ENCODE measurements at regions not wholly inside any gene's neighbourhood (a gene's known extent, or its start where the extent isn't known, plus 50 kb on each side); places are given as distances from the start of the nearest gene placed in this dataset.

GRCh38 chr15:70354346-70354905 is 256.7 kb upstream of the TLE3 start:
- H3K9ac ChIP-seq (ENCODE audit: low read depth in 1 of 3, low read length in 3 of 3), result no peak overlapping the region
- no peaks in the 10 kb centered on the region for H3K9me3 ChIP-seq (ENCODE audit: control insufficient read depth in 3 of 3, low read length in 3 of 3)
- peaks cover 0 to 5% (median 3%) of the 10 kb centered on the region in 3 donors for H3K27me3 ChIP-seq (ENCODE audit: control insufficient read depth in 3 of 3, insufficient read depth in 3 of 3, low read length in 3 of 3)
- H3K27ac ChIP-seq (ENCODE audit: low read depth, low read length), result no peak overlapping the region
- no peaks in the 10 kb centered on the region for H3K36me3 ChIP-seq (ENCODE audit: control insufficient read depth in 3 of 3, insufficient read depth in 3 of 3, low read length in 3 of 3)
- H3K4me1 ChIP-seq (ENCODE audit: control insufficient read depth in 3 of 3, insufficient read depth in 3 of 3, low read length in 3 of 3), result no peaks in the 10 kb centered on the region
- no peak overlapping the region for H3K4me3 ChIP-seq (ENCODE audit: low read length in 3 of 3)

GRCh38 chr15:70353606-70354345 is 256.1 kb upstream of the TLE3 start:
- H3K27ac ChIP-seq (ENCODE audit: low read depth, low read length), result no peak overlapping the region
- no peaks in the 10 kb centered on the region for H3K9me3 ChIP-seq (ENCODE audit: control insufficient read depth in 3 of 3, low read length in 3 of 3)
- H3K9ac ChIP-seq (ENCODE audit: low read depth in 1 of 3, low read length in 3 of 3), result no peak overlapping the region
- H3K27me3 ChIP-seq (ENCODE audit: control insufficient read depth in 3 of 3, insufficient read depth in 3 of 3, low read length in 3 of 3), result peaks cover 0 to 5% (median 3%) of the 10 kb centered on the region in 3 donors
- no peak overlapping the region for H3K4me3 ChIP-seq (ENCODE audit: low read length in 3 of 3)
- no peaks in the 10 kb centered on the region for H3K4me1 ChIP-seq (ENCODE audit: control insufficient read depth in 3 of 3, insufficient read depth in 3 of 3, low read length in 3 of 3)
- no peaks in the 10 kb centered on the region for H3K36me3 ChIP-seq (ENCODE audit: control insufficient read depth in 3 of 3, insufficient read depth in 3 of 3, low read length in 3 of 3)

- Histone ChIP-seq H3K27ac (ENCODE audit: low read depth, low read length) (no peak overlapping the region), H3K27me3 (ENCODE audit: control insufficient read depth in 3 of 3, insufficient read depth in 3 of 3, low read length in 3 of 3) (peaks cover 0 to 5% (median 3%) of the 10 kb centered on the region in 3 donors), H3K36me3 (ENCODE audit: control insufficient read depth in 3 of 3, insufficient read depth in 3 of 3, low read length in 3 of 3) (no peaks in the 10 kb centered on the region), H3K4me1 (ENCODE audit: control insufficient read depth in 3 of 3, insufficient read depth in 3 of 3, low read length in 3 of 3) (no peaks in the 10 kb centered on the region), H3K9me3 (ENCODE audit: control insufficient read depth in 3 of 3, low read length in 3 of 3) (no peaks in the 10 kb centered on the region), H3K9ac (ENCODE audit: low read depth in 1 of 3, low read length in 3 of 3) (no peak overlapping the region), H3K4me3 (ENCODE audit: low read length in 3 of 3) (no peak overlapping the region)
Observed at GRCh38 chr15:70351941-70352774, 254.4 kb upstream of the TLE3 start.

- no peaks in the 10 kb centered on the region for H3K4me1 ChIP-seq (ENCODE audit: control insufficient read depth in 3 of 3, insufficient read depth in 3 of 3, low read length in 3 of 3)
- H3K27ac ChIP-seq (ENCODE audit: low read depth, low read length), result no peak overlapping the region
- H3K9me3 ChIP-seq (ENCODE audit: control insufficient read depth in 3 of 3, low read length in 3 of 3), result no peaks in the 10 kb centered on the region
- H3K9ac ChIP-seq (ENCODE audit: low read depth in 1 of 3, low read length in 3 of 3), result no peak overlapping the region
- H3K27me3 ChIP-seq (ENCODE audit: control insufficient read depth in 3 of 3, insufficient read depth in 3 of 3, low read length in 3 of 3), result peaks cover 0 to 5% (median 3%) of the 10 kb centered on the region in 3 donors
- no peak overlapping the region for H3K4me3 ChIP-seq (ENCODE audit: low read length in 3 of 3)
- no peaks in the 10 kb centered on the region for H3K36me3 ChIP-seq (ENCODE audit: control insufficient read depth in 3 of 3, insufficient read depth in 3 of 3, low read length in 3 of 3)
Observed at GRCh38 chr15:70351391-70351790, 253.7 kb upstream of the TLE3 start.

GRCh38 chr15:70348581-70349344 is 251.0 kb upstream of the TLE3 start:
- H3K4me3 ChIP-seq (ENCODE audit: low read length in 3 of 3), result no peak overlapping the region
- no peaks in the 10 kb centered on the region for H3K36me3 ChIP-seq (ENCODE audit: control insufficient read depth in 3 of 3, insufficient read depth in 3 of 3, low read length in 3 of 3)
- H3K9me3 ChIP-seq (ENCODE audit: control insufficient read depth in 3 of 3, low read length in 3 of 3), result no peaks in the 10 kb centered on the region
- no peak overlapping the region for H3K27ac ChIP-seq (ENCODE audit: low read depth, low read length)
- peaks cover 0 to 5% (median 4%) of the 10 kb centered on the region in 3 donors for H3K4me1 ChIP-seq (ENCODE audit: control insufficient read depth in 3 of 3, insufficient read depth in 3 of 3, low read length in 3 of 3)
- no peak overlapping the region for H3K9ac ChIP-seq (ENCODE audit: low read depth in 1 of 3, low read length in 3 of 3)
- H3K27me3 ChIP-seq (ENCODE audit: control insufficient read depth in 3 of 3, insufficient read depth in 3 of 3, low read length in 3 of 3), result peaks cover 0 to 3% (median 0%) of the 10 kb centered on the region in 3 donors

GRCh38 chr15:70348226-70348543 is 250.5 kb upstream of the TLE3 start:
- Histone ChIP-seq H3K36me3 (ENCODE audit: control insufficient read depth in 3 of 3, insufficient read depth in 3 of 3, low read length in 3 of 3) (no peaks in the 10 kb centered on the region), H3K27ac (ENCODE audit: low read depth, low read length) (no peak overlapping the region), H3K4me3 (ENCODE audit: low read length in 3 of 3) (no peak overlapping the region), H3K9ac (ENCODE audit: low read depth in 1 of 3, low read length in 3 of 3) (no peak overlapping the region), H3K9me3 (ENCODE audit: control insufficient read depth in 3 of 3, low read length in 3 of 3) (no peaks in the 10 kb centered on the region), H3K4me1 (ENCODE audit: control insufficient read depth in 3 of 3, insufficient read depth in 3 of 3, low read length in 3 of 3) (peaks cover 0 to 5% (median 4%) of the 10 kb centered on the region in 3 donors), H3K27me3 (ENCODE audit: control insufficient read depth in 3 of 3, insufficient read depth in 3 of 3, low read length in 3 of 3) (peaks cover 0 to 3% (median 0%) of the 10 kb centered on the region in 3 donors)

GRCh38 chr15:70347321-70348225 is 249.9 kb upstream of the TLE3 start:
- H3K4me3 ChIP-seq (ENCODE audit: low read length in 3 of 3), result no peak overlapping the region
- H3K27ac ChIP-seq (ENCODE audit: low read depth, low read length), result no peak overlapping the region
- H3K27me3 ChIP-seq (ENCODE audit: control insufficient read depth in 3 of 3, insufficient read depth in 3 of 3, low read length in 3 of 3), result peaks cover 0 to 3% (median 0%) of the 10 kb centered on the region in 3 donors
- no peaks in the 10 kb centered on the region for H3K9me3 ChIP-seq (ENCODE audit: control insufficient read depth in 3 of 3, low read length in 3 of 3)
- no peak overlapping the region for H3K9ac ChIP-seq (ENCODE audit: low read depth in 1 of 3, low read length in 3 of 3)
- peaks cover 0 to 5% (median 4%) of the 10 kb centered on the region in 3 donors for H3K4me1 ChIP-seq (ENCODE audit: control insufficient read depth in 3 of 3, insufficient read depth in 3 of 3, low read length in 3 of 3)
- no peaks in the 10 kb centered on the region for H3K36me3 ChIP-seq (ENCODE audit: control insufficient read depth in 3 of 3, insufficient read depth in 3 of 3, low read length in 3 of 3)

- H3K36me3 ChIP-seq (ENCODE audit: control insufficient read depth in 3 of 3, insufficient read depth in 3 of 3, low read length in 3 of 3), result no peaks in the 10 kb centered on the region
- no peaks in the 10 kb centered on the region for H3K27me3 ChIP-seq (ENCODE audit: control insufficient read depth in 3 of 3, insufficient read depth in 3 of 3, low read length in 3 of 3)
- no peak overlapping the region for H3K27ac ChIP-seq (ENCODE audit: low read depth, low read length)
- H3K4me3 ChIP-seq (ENCODE audit: low read length in 3 of 3), result no peak overlapping the region
- peaks cover 0 to 5% (median 4%) of the 10 kb centered on the region in 3 donors for H3K4me1 ChIP-seq (ENCODE audit: control insufficient read depth in 3 of 3, insufficient read depth in 3 of 3, low read length in 3 of 3)
- H3K9ac ChIP-seq (ENCODE audit: low read depth in 1 of 3, low read length in 3 of 3), result no peak overlapping the region
- H3K9me3 ChIP-seq (ENCODE audit: control insufficient read depth in 3 of 3, low read length in 3 of 3), result no peaks in the 10 kb centered on the region
Observed at GRCh38 chr15:70345251-70346019, 247.7 kb upstream of the TLE3 start.

Measured in skeletal muscle tissue (tissue), 3 donors.